PC-3 (cell line): ENCODE measurements at regions not wholly inside any gene's neighbourhood (a gene's known extent, or its start where the extent isn't known, plus 50 kb on each side); places are given as distances from the start of the nearest gene placed in this dataset.

Experiments
- ATAC-seq: fragments of 200-7000 bp; cut with Tn5 transposase; 2 replicates; pipeline ENCODE4 v1.9.1; 2020; ENCODE audit warnings: mild to moderate bottlenecking, moderate library complexity
- BruUV-seq: library from RNA; stranded (reverse); fragments of 400-500 nt; replicated peaks from 2 replicates; lab custom pipeline; 2021; lab: Mats Ljungman, UMichigan
- CTCF ChIA-PET: fragments of 300-600 bp; sonication (Branson Sonifier 250); formaldehyde crosslinking; loops from one replicate; lab custom pipeline; 2022; ENCODE audit warnings: antibody characterized with exemption; lab: Charles Lee
- POLR2A ChIA-PET: fragments of 300-600 bp; sonication (Branson Sonifier 250); formaldehyde crosslinking; loops from one replicate; lab custom pipeline; 2022; ENCODE audit warnings: antibody characterized with exemption; ENCODE audit not compliant: unreplicated experiment; lab: Charles Lee
- DNase-seq: peaks from one replicate; pipeline ENCODE4 v3.0.0-alpha.2; 2015
- H2AFZ ChIP-seq: fragments of 300-600 bp; sonication (generic); 2 replicates; pipeline ENCODE4 v1.6.0; 2016; ENCODE audit warnings: antibody characterized with exemption, low read length
- H3F3A ChIP-seq: fragments of 300-600 bp; sonication (generic); one replicate; pipeline ENCODE4 v1.6.0; 2017; ENCODE audit warnings: antibody characterized with exemption, low read length, control low read depth, mild to moderate bottlenecking; ENCODE audit not compliant: unreplicated experiment
- H3K27ac ChIP-seq: fragments of 300-600 bp; sonication (generic); 2 replicates; pipeline ENCODE4 v1.5.1; 2016; ENCODE audit warnings: mild to moderate bottlenecking, low read length
- H3K27me3 ChIP-seq: fragments of 300-600 bp; sonication (generic); 2 replicates; pipeline ENCODE4 v1.6.1; 2016; ENCODE audit warnings: low read length, mixed read lengths
- H3K36me3 ChIP-seq: fragments of 300-600 bp; sonication (generic); 2 replicates; pipeline ENCODE4 v1.6.1; 2016; ENCODE audit warnings: low read depth, mixed run types, low read length, mixed read lengths
- H3K4me1 ChIP-seq: fragments of 300-600 bp; sonication (generic); 2 replicates; pipeline ENCODE4 v1.5.1; 2016; ENCODE audit warnings: low read length; ENCODE audit not compliant: insufficient read depth
- H3K4me2 ChIP-seq: fragments of 300-600 bp; sonication (generic); 2 replicates; pipeline ENCODE4 v1.6.0; 2016; ENCODE audit warnings: low read length
- H3K4me3 ChIP-seq: fragments of 300-600 bp; sonication (generic); 2 replicates; pipeline ENCODE4 v1.5.1; 2016; ENCODE audit warnings: mild to moderate bottlenecking, low read length, mixed read lengths
- H3K79me2 ChIP-seq: fragments of 300-600 bp; sonication (generic); 2 replicates; pipeline ENCODE4 v1.6.1; 2017; ENCODE audit warnings: low read length, mixed read lengths
- H3K9ac ChIP-seq: fragments of 300-600 bp; sonication (generic); 2 replicates; pipeline ENCODE4 v1.6.0; 2016; ENCODE audit warnings: mild to moderate bottlenecking, low read length
- H3K9me2 ChIP-seq: fragments of 300-600 bp; sonication (generic); replicated peaks from 2 replicates; pipeline ENCODE4 v1.6.1; 2016; ENCODE audit warnings: mixed run types, low read length, mixed read lengths
- H3K9me3 ChIP-seq: fragments of 300-600 bp; sonication (generic); 2 replicates; pipeline ENCODE4 v1.6.1; 2016; ENCODE audit warnings: low read length, mixed read lengths
- H4K20me1 ChIP-seq: fragments of 300-600 bp; sonication (generic); 2 replicates; pipeline ENCODE4 v1.6.1; 2016; ENCODE audit warnings: low read length, mixed read lengths
- EZH2 ChIP-seq: fragments of 300-600 bp; sonication (generic); IDR thresholded peaks from one replicate; pipeline ENCODE4 v1.6.1; 2017; ENCODE audit warnings: antibody characterized with exemption, mild to moderate bottlenecking, low read length; ENCODE audit not compliant: unreplicated experiment
- EZH2phosphoT487 ChIP-seq: fragments of 300-600 bp; sonication (generic); IDR thresholded peaks from 2 replicates; pipeline ENCODE4 v1.6.1; 2018; ENCODE audit warnings: mild to moderate bottlenecking, antibody characterized with exemption, low read length, borderline replicate concordance
- intact Hi-C: fragments of 100-400 bp; cut with micrococcal nuclease; formaldehyde crosslinking; loops from 2 replicates; pipeline ENCODE4 v1.9.0; 2023
- TF ChIP-seq, protein P1 (sequence below): fragments of 300-600 bp; sonication (generic); conservative IDR thresholded peaks from 2 replicates; pipeline ENCODE4 v1.5.1; 2017; ENCODE audit warnings: antibody characterized with exemption, low read depth, mild to moderate bottlenecking, low read length

- no peaks in the 10 kb centered on the region for H3K4me1 ChIP-seq
- no peak overlapping the region for H3K9ac ChIP-seq
- H3K27ac ChIP-seq, result no peak overlapping the region
- no peaks in the 10 kb centered on the region for H3K9me3 ChIP-seq
- no peaks in the 10 kb centered on the region for H3K36me3 ChIP-seq
- ChIA-PET CTCF (no interaction called here), POLR2A (no interaction called here)
- no peaks in the 10 kb centered on the region for H4K20me1 ChIP-seq
- ATAC-seq, result no peak
- H3K27me3 ChIP-seq, result no peaks in the 10 kb centered on the region
- H3K4me3 ChIP-seq, result no peak overlapping the region
- no TSS peak for BruUV-seq
- no peak overlapping the region for H3K4me2 ChIP-seq
- no peaks in the 10 kb centered on the region for H3K79me2 ChIP-seq
- DNase-seq, result no peak
- intact Hi-C loops, result no loop called here
- no peak overlapping the region for H2AFZ ChIP-seq
- H3F3A ChIP-seq, result no peaks in the 10 kb centered on the region
- H3K9me2 ChIP-seq, result no peaks in the 10 kb centered on the region
- TF ChIP-seq, protein P1, sequence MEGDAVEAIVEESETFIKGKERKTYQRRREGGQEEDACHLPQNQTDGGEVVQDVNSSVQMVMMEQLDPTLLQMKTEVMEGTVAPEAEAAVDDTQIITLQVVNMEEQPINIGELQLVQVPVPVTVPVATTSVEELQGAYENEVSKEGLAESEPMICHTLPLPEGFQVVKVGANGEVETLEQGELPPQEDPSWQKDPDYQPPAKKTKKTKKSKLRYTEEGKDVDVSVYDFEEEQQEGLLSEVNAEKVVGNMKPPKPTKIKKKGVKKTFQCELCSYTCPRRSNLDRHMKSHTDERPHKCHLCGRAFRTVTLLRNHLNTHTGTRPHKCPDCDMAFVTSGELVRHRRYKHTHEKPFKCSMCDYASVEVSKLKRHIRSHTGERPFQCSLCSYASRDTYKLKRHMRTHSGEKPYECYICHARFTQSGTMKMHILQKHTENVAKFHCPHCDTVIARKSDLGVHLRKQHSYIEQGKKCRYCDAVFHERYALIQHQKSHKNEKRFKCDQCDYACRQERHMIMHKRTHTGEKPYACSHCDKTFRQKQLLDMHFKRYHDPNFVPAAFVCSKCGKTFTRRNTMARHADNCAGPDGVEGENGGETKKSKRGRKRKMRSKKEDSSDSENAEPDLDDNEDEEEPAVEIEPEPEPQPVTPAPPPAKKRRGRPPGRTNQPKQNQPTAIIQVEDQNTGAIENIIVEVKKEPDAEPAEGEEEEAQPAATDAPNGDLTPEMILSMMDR, result no peak
- no peak for TF ChIP-seq EZH2phosphoT487
- TF ChIP-seq EZH2, result no peak
Observed at GRCh38 chr6:120248451-120248850, 898.9 kb upstream of the MAN1A1 start.

DNA sequence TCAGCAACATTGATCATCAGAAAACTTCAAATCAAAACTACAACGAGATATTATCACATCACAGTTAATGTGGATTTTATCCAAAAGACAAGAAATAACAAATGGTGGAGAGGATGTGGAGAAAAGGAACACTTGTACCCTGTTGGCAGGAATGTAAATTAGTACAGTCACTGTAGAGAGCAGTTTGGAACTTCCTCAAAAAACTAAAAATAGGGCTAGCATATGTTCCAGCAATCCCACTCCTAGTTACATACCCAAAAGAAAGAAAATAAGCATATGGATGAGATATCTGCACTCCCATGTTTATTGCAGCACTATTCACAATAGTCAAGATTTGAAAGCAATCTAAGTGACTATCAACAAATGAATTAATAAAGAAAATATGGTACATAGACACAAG is 887.7 kb upstream of the MAN1A1 start:
- H3K9me2 ChIP-seq, result no peaks in the 10 kb centered on the region
- H2AFZ ChIP-seq, result no peak overlapping the region
- intact Hi-C loops, result no loop called here
- TF ChIP-seq EZH2 (no peak), EZH2phosphoT487 (no peak)
- TF ChIP-seq, protein P1, result no peak
- H3K27ac ChIP-seq, result no peak overlapping the region
- H3K9ac ChIP-seq, result no peak overlapping the region
- H3F3A ChIP-seq, result no peaks in the 10 kb centered on the region
- ChIA-PET CTCF (no interaction called here), POLR2A (no interaction called here)
- DNase-seq, result no peak
- no peaks in the 10 kb centered on the region for H3K79me2 ChIP-seq
- no peak overlapping the region for H3K4me2 ChIP-seq
- H3K9me3 ChIP-seq, result no peaks in the 10 kb centered on the region
- no peak for ATAC-seq
- no peaks in the 10 kb centered on the region for H3K36me3 ChIP-seq
- no TSS peak for BruUV-seq
- H3K4me3 ChIP-seq, result no peak overlapping the region
- no peaks in the 10 kb centered on the region for H3K4me1 ChIP-seq
- H4K20me1 ChIP-seq, result no peaks in the 10 kb centered on the region
- H3K27me3 ChIP-seq, result no peaks in the 10 kb centered on the region

DNA sequence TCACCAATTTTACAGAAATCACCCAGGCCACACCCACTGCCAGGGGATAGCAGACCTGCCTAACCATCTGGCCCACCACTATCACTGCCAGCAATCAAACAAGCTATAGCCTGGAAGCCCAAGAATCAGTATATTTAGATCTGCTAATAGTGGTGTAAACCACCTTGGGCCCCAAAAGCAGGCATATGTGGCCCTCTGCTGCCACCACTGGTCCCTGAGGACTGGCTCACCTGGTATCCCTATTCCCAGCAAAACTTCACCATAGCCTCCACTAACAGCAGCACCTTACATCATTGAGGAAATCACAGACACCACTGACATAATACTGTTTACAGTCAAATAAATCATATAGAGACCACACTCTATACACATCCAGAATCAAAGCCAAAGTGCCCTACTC is 880.4 kb upstream of the MAN1A1 start:
- no peaks in the 10 kb centered on the region for H3K4me1 ChIP-seq
- no peaks in the 10 kb centered on the region for H3K9me2 ChIP-seq
- no peaks in the 10 kb centered on the region for H4K20me1 ChIP-seq
- H3K79me2 ChIP-seq, result no peaks in the 10 kb centered on the region
- no peaks in the 10 kb centered on the region for H3F3A ChIP-seq
- no peak overlapping the region for H3K4me3 ChIP-seq
- no peak overlapping the region for H3K4me2 ChIP-seq
- CTCF ChIA-PET, result no interaction called here
- H3K9ac ChIP-seq, result no peak overlapping the region
- H3K36me3 ChIP-seq, result no peaks in the 10 kb centered on the region
- intact Hi-C loops, result no loop called here
- no peaks in the 10 kb centered on the region for H3K9me3 ChIP-seq
- H3K27me3 ChIP-seq, result no peaks in the 10 kb centered on the region
- ATAC-seq, result no peak; the same call in 1 of the 2 replicates
- no TSS peak for BruUV-seq
- TF ChIP-seq, protein P1, result peak; percentile 37; the same call in 1 of the 2 replicates
- no peak for TF ChIP-seq EZH2
- TF ChIP-seq EZH2phosphoT487, result no peak
- H3K27ac ChIP-seq, result no peak overlapping the region
- peak; percentile 12 for DNase-seq
- no peak overlapping the region for H2AFZ ChIP-seq
- POLR2A ChIA-PET, result no interaction called here
